ES-I3 (cell line): ENCODE measurements at regions not wholly inside any gene's neighbourhood (a gene's known extent, or its start where the extent isn't known, plus 50 kb on each side); places are given as distances from the start of the nearest gene placed in this dataset.
"Not testable (repeated sequence)": the region's sequence is repeated elsewhere in the genome, so short reads cannot be mapped to it uniquely, and the experiment has no call there.

Source experiments
- H3K36me3 ChIP-seq: 2 replicates; pipeline ENCODE4 v1.6.1; 2013; ENCODE audit warnings: mild to moderate bottlenecking, low read length, control low read depth, moderate library complexity; ENCODE audit not compliant: insufficient read depth
- H3K4me1 ChIP-seq: 2 replicates; pipeline ENCODE4 v1.6.1; 2013; ENCODE audit warnings: mild to moderate bottlenecking, control low read depth, low read length; ENCODE audit not compliant: insufficient read depth
- H3K9ac ChIP-seq: 2 replicates; pipeline ENCODE4 v1.6.1; 2013; ENCODE audit warnings: low read depth, mild to moderate bottlenecking, low read length, moderate library complexity
- H3K9me3 ChIP-seq: 2 replicates; pipeline ENCODE4 v1.6.1; 2013; ENCODE audit warnings: mild to moderate bottlenecking, low read length, moderate library complexity; ENCODE audit not compliant: control insufficient read depth, insufficient read depth

DNA sequence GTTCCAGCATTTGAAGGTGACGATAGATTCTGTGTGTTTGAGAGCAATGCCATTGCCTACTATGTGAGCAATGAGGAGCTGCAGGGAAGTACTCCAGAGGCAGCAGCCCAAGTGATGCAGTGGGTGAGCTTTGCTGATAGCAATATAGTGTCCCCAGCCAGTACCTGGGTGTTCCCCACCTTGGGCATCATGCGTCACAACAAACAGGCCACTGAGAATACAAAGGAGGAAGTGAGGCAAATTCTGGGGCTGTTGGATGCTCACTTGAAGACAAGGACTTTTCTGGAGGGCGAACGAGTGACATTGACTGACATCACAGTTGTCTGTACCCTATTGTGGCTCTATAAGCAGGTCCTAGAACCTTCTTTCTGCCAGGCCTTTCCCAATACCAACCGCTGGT, 142.0 kb downstream of the PLS3 start:
- Histone ChIP-seq H3K36me3 (no peaks in the 10 kb centered on the region), H3K9me3 (no peaks in the 10 kb centered on the region), H3K9ac (no peak overlapping the region), H3K4me1 (peaks cover 12% of the 10 kb centered on the region)

GRCh38 chrX:115709039-115709438, 148.1 kb downstream of the PLS3 start:
- Histone ChIP-seq H3K4me1 (peaks cover 24% of the 10 kb centered on the region), H3K9me3 (no peaks in the 10 kb centered on the region), H3K9ac (no peak overlapping the region), H3K36me3 (no peaks in the 10 kb centered on the region)

DNA sequence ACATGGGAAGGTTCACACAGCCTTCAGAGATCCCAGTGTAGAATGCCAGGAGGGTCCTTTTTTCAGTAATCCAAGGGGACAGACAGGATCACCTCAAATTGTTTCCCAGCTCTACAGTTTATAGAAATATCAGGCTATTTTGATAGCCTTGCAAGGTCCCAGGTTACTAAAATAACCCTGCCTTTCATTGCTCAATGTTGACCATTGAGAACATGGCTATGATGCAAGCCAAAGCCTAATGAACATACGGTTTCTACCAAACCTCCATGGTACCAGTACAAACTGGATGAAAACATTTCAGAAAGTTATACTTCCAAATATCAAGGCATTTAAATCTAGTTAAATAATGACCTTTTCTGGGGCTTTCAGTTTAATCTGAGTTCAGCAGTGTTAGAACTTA, 151.5 kb downstream of the PLS3 start:
- Histone ChIP-seq H3K36me3 (no peaks in the 10 kb centered on the region), H3K9ac (no peak overlapping the region), H3K4me1 (peaks cover 20% of the 10 kb centered on the region), H3K9me3 (no peaks in the 10 kb centered on the region)

DNA sequence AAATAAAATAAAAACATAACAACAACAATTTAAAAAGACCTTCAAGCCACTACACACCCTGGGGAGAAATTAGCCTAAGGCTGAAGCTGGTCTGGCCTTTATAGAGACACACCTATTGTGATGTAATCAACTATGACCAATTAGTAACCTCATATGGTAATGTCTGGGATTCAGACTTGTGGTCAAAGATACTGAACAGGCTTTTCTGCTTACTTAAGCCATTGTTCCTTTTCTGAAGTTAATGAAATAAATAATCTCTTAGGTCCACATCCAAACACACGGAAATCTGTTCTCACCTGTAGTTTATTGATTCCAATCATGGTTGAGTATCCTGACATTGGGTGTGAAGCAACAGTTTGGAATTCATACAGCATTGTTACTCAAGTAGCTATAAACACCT, 152.5 kb downstream of the PLS3 start:
- Histone ChIP-seq H3K9me3 (no peaks in the 10 kb centered on the region), H3K4me1 (peaks cover 14% of the 10 kb centered on the region), H3K36me3 (no peaks in the 10 kb centered on the region), H3K9ac (no peak overlapping the region)

- Histone ChIP-seq H3K4me1 (peaks cover 4% of the 10 kb centered on the region; the same call in 1 of the 2 replicates), H3K9me3 (no peaks in the 10 kb centered on the region), H3K36me3 (no peaks in the 10 kb centered on the region), H3K9ac (no peak overlapping the region)
These were observed 158.2 kb downstream of the PLS3 start for GRCh38 chrX:115719171-115719570.

- not testable (repeated sequence) for H3K36me3 ChIP-seq, H3K9me3 ChIP-seq, H3K4me1 ChIP-seq
- H3K9ac ChIP-seq: peak overlapping the region; percentile 45; the same call in 1 of the 2 replicates
These were observed 161.9 kb downstream of the PLS3 start for GRCh38 chrX:115722724-115723433.

- not testable (repeated sequence) for H3K9me3 ChIP-seq, H3K36me3 ChIP-seq, H3K9ac ChIP-seq, H3K4me1 ChIP-seq
These were observed 164.4 kb downstream of the PLS3 start for GRCh38 chrX:115725370-115725769.

- H3K4me1 ChIP-seq: not testable (repeated sequence)
These were observed 167.1 kb downstream of the PLS3 start for GRCh38 chrX:115727792-115728732.

GRCh38 chrX:115732530-115732929, 171.6 kb downstream of the PLS3 start:
- not testable (repeated sequence) for H3K4me1 ChIP-seq, H3K36me3 ChIP-seq, H3K9ac ChIP-seq, H3K9me3 ChIP-seq

More at GRCh38 chrX:115727792-115728732, 167.1 kb downstream of the PLS3 start:
- H3K9ac ChIP-seq, H3K36me3 ChIP-seq, H3K9me3 ChIP-seq: not testable (repeated sequence)

DNA sequence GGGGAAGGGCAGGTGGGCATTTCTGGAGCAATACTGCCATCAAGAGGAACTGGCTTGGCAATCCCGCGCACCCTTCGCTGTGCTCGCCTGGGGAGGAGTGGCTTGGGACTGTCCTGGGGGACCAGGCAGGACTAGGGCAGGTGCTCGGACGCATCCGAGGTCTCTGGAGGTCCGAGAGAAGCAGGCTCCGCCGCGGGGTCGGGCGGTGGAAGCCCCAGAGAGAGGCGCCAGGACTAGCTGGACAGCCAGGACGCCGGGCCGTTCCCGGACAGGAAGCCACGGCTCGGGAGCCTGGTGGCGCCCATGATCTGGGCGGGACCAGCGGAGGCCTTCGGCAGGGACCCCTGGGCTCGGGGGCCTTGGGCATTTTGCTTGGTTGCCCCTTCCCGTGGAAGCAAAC, 174.3 kb downstream of the PLS3 start:
- H3K4me1 ChIP-seq, H3K9ac ChIP-seq, H3K36me3 ChIP-seq, H3K9me3 ChIP-seq: not testable (repeated sequence)
